Cardiac fibroblast (primary cell): ENCODE measurements at regions not wholly inside any gene's neighbourhood (a gene's known extent, or its start where the extent isn't known, plus 50 kb on each side); places are given as distances from the start of the nearest gene placed in this dataset.

Experiments
- DNase-seq, 2 donors: peaks; one replicate each; pipeline versions ENCODE4 v3.0.0 to v3.0.0-alpha.2; 2010; ENCODE audit warnings: low read depth in 2 of 2
- H3K4me3 ChIP-seq, 2 donors: replicated peaks in 1 of 2; 1 replicate in 1 of 2; 2 replicates in 1 of 2; pipeline ENCODE4 v1.5.1; 2011; ENCODE audit warnings: low read depth in 2 of 2, low read length in 2 of 2, mild to moderate bottlenecking in 2 of 2, moderate library complexity in 1 of 2
- CTCF ChIP-seq: IDR thresholded peaks from one replicate; pipeline ENCODE4 v1.5.1; 2011; ENCODE audit warnings: low read depth, mild to moderate bottlenecking, low read length, inconsistent platforms

DNA sequence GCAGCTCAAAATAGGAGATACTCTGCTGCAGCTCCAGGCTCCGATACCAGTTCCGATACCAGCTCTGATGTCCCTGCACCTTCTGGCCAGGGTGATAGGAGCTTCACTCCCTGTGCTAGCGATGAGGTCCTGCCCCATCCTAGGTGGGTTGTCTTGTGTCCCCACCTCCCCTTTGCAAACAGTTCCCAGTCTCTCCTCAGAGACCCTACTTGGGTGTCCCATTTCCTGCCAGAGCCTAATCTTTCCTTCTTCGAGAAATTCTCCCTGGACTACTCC lies 62.7 kb upstream of the NANOS1 start:
- TF ChIP-seq CTCF = no peak
- DNase-seq = no peak
- H3K4me3 ChIP-seq = no peak overlapping the region

- DNase-seq = no peak
- no peak overlapping the region for H3K4me3 ChIP-seq
- TF ChIP-seq CTCF = no peak
These were observed 62.4 kb upstream of the NANOS1 start for GRCh38 chr10:118967160-118967559.

DNA sequence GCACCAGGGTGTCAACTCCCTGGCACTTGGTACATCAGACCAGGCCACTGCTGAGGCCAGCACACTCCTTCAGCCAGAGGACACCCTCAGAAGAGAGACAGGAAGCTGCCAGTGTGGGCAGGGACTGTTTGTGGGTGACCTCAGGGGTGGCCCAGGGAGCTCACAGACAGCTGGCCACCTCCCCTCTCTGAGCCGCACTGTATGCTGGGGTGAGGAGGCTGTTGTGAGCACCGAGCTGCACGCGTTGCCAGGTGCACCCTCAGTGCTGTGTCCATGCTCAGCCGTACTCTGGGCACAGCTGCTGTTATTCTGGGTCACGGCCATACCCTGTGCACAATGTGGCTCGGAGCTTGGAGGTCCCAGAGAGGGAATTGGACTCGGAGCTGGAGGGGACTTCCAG lies 61.5 kb upstream of the NANOS1 start:
- DNase-seq = no peak
- no peak for TF ChIP-seq CTCF

GRCh38 chr10:118968482-118968881 lies 61.0 kb upstream of the NANOS1 start:
- H3K4me3 ChIP-seq = no peak overlapping the region
- TF ChIP-seq CTCF = no peak
- DNase-seq = no peak

More for the DNA sequence above, 61.5 kb upstream of the NANOS1 start:
- no peak overlapping the region for H3K4me3 ChIP-seq

- H3K4me3 ChIP-seq = no peak overlapping the region
- TF ChIP-seq CTCF = no peak
- no peak for DNase-seq
These were observed 60.5 kb upstream of the NANOS1 start for GRCh38 chr10:118969014-118969413.

DNA sequence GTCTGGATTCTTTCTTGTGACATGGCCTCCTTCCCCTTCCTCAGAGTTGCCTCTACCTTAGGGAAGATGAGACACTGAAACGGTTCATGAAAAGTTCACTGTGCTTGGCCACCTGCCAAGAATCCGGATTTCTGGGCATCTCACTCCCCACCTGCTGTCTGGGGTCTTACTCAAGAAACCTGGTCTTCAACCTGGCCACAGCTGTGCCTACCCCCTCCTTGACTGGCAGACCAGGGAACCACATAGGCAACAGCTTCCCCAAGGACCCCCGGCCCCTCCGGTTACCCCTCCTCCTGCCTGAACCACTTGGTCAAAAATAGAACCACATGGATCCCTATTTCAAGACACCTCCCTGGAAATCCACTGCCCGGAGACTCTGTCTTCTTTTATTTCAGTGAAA lies 58.7 kb upstream of the NANOS1 start:
- TF ChIP-seq CTCF = no peak
- no peak overlapping the region for H3K4me3 ChIP-seq
- no peak for DNase-seq

GRCh38 chr10:118971187-118971586 lies 58.3 kb upstream of the NANOS1 start:
- H3K4me3 ChIP-seq = no peak overlapping the region
- peak; percentile 16 to 21 for DNase-seq
- TF ChIP-seq CTCF = peak; percentile 11
